ENCODE measurements at regions not wholly inside any gene's neighbourhood (a gene's known extent, or its start where the extent isn't known, plus 50 kb on each side); places are given as distances from the start of the nearest gene placed in this dataset.

DNA sequence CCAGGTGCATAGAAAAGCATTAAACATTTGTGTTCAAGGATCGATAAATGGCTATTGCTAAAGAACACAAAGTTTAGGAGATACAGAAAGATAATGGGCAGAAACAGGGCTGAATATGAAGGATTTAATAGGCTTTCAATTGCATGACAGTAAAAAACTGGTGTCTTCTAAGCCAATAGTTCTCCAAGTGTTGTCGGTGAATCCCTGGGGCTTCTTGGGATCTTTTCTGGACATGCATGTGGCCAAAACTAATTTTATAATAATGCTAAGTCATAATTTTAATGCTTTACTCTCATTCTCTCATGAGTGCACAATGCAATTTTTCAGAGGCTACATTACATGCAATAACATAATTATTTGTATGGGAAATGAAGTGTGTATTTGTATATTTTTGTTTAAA, 521.1 kb upstream of the ANKRD30A start:
- in situ Hi-C loops (cut with HindIII; ENCODE audit: low sequenced_read_pairs): no loop called here
- DNase-seq (ENCODE audit: low read depth): no peak
- no peak for TF ChIP-seq CTCF (IDR thresholded peaks at IDR 0.05; ENCODE audit: low read depth, low read length, missing control alignments)
- H3K4me3 ChIP-seq (ENCODE audit: low read depth, low read length): no peak overlapping the region

DNA sequence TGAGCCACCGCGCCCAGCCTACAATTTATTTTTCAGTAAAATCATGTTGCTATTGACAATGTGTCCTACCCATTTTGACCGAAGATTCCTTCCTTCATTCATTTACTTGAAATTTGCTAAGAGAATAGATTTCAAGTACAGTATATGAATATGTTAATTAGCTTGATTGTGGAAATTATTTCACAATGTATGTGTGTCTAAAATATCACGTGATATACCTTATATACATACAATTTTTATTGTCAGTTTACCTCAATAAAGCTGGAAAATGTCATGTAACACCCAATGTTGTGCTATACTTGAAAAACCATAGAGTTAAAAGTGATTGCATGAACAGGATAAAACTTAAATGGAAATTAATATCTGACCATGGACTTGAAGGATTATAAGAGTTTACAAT, 521.7 kb upstream of the ANKRD30A start:
- H3K4me3 ChIP-seq (ENCODE audit: low read depth, low read length): no peak overlapping the region
- in situ Hi-C loops (cut with HindIII; ENCODE audit: low sequenced_read_pairs): no loop called here
- no peak for DNase-seq (ENCODE audit: low read depth)
- TF ChIP-seq CTCF (IDR thresholded peaks at IDR 0.05; ENCODE audit: low read depth, low read length, missing control alignments): no peak

DNA sequence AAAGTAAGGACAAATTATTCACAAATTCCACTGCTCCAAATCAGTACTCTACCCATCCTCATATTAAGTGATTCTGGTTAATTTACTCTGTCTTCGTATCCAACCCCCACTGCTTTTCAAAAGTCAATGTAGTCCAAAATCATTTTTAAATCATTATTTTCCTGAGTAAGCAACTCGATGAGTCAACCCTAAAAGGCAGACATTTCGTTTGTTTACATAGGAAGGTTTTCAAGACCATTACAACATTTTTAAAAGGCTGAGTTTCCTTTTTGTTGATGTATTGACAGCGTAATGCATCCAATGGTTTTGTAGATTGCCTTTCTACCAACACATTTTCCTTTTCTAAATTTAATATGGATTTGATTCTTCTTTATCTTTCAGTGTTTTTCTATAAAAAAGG, 523.0 kb upstream of the ANKRD30A start:
- in situ Hi-C loops (cut with HindIII; ENCODE audit: low sequenced_read_pairs): no loop called here
- no peak overlapping the region for H3K4me3 ChIP-seq (ENCODE audit: low read depth, low read length)
- peak; percentile 44 for DNase-seq (ENCODE audit: low read depth)
- TF ChIP-seq CTCF (IDR thresholded peaks at IDR 0.05; ENCODE audit: low read depth, low read length, missing control alignments): no peak

DNA sequence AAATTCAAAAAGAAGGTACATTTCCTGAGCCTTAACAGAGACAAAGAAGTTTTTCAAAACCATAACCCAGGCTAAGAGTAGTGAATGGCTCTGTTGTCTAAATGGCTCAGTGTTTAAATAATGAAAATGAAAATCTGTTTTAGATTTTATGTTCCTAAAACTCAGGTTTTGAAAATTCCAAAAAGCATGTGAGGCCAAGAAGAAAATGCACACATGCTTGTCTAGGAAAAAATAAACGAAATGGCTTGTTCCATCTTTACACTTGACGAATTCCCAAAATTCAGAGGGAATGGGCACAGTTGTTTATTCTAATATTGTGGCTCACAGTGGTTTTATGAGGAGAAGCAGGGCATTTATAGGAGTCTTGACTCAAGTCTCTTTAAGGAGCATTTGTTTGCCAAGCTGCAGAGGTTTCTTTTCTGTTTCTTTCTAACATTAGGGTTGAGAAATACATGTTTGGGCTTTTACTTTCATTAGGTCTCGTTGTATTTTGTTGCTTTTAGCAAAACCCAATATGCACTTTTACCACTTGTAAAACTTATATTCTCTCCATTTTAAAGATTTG, 527.6 kb upstream of the ANKRD30A start:
- DNase-seq (ENCODE audit: low read depth): no peak
- no peak for TF ChIP-seq CTCF (IDR thresholded peaks at IDR 0.05; ENCODE audit: low read depth, low read length, missing control alignments)
- in situ Hi-C loops (cut with HindIII; ENCODE audit: low sequenced_read_pairs): no loop called here
- H3K4me3 ChIP-seq (ENCODE audit: low read depth, low read length): no peak overlapping the region

GRCh38 chr10:36592964-36593363, 532.4 kb upstream of the ANKRD30A start:
- no peak for TF ChIP-seq CTCF (IDR thresholded peaks at IDR 0.05; ENCODE audit: low read depth, low read length, missing control alignments)
- DNase-seq (ENCODE audit: low read depth): no peak
- no peak overlapping the region for H3K4me3 ChIP-seq (ENCODE audit: low read depth, low read length)
- in situ Hi-C loops (cut with HindIII; ENCODE audit: low sequenced_read_pairs): no loop called here

DNA sequence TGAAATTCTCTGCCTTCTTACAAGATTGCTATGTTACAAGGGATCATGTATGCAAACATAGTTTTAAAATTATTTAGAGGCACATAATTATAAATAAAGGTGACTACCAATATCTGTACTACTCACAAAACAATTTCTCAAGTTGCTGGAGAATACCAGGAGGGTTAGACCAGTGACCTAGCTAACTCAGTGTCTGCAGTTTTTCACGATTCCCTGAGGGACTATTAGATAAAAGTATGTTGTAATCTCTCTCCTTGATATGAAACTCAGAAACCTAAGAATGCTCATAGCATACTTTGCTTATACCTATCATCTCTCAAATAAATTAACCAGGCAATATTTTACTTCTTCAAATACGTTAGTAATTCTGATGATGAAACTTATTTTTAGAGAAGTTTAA, 534.0 kb upstream of the ANKRD30A start:
- in situ Hi-C loops (cut with HindIII; ENCODE audit: low sequenced_read_pairs): no loop called here
- no peak for TF ChIP-seq CTCF (IDR thresholded peaks at IDR 0.05; ENCODE audit: low read depth, low read length, missing control alignments)
- DNase-seq (ENCODE audit: low read depth): no peak
- no peak overlapping the region for H3K4me3 ChIP-seq (ENCODE audit: low read depth, low read length)

- H3K4me3 ChIP-seq (ENCODE audit: low read depth, low read length): no peak overlapping the region
- in situ Hi-C loops (cut with HindIII; ENCODE audit: low sequenced_read_pairs): loop anchor here (5.0 kb wide), 1 partner anchor 44 kb away; no protein-coding TSS in a partner anchor
- no peak for TF ChIP-seq CTCF (IDR thresholded peaks at IDR 0.05; ENCODE audit: low read depth, low read length, missing control alignments)
- no peak for DNase-seq (ENCODE audit: low read depth)
Measured at GRCh38 chr10:36583690-36584089, 541.7 kb upstream of the ANKRD30A start.

Data from astrocyte of the cerebellum (primary cell).